AG20443 (cell line): ENCODE measurements at regions not wholly inside any gene's neighbourhood (a gene's known extent, or its start where the extent isn't known, plus 50 kb on each side); places are given as distances from the start of the nearest gene placed in this dataset.

Experiments used
- DNase-seq: peaks from one replicate; pipeline ENCODE4 v3.0.0; 2012; ENCODE audit warnings: low spot score, mixed read lengths

- peak; percentile 57 for DNase-seq
These were observed 417.9 kb downstream of the NR2F1-AS1 start for GRCh38 chr5:93163010-93163663.

GRCh38 chr5:93161661-93162654 is 419.1 kb downstream of the NR2F1-AS1 start:
- DNase-seq = peak; percentile 12

- DNase-seq = peak; percentile 70
These were observed 422.2 kb downstream of the NR2F1-AS1 start for GRCh38 chr5:93158841-93159240.

- no peak for DNase-seq
These were observed 424.5 kb downstream of the NR2F1-AS1 start for GRCh38 chr5:93156566-93156965.

DNA sequence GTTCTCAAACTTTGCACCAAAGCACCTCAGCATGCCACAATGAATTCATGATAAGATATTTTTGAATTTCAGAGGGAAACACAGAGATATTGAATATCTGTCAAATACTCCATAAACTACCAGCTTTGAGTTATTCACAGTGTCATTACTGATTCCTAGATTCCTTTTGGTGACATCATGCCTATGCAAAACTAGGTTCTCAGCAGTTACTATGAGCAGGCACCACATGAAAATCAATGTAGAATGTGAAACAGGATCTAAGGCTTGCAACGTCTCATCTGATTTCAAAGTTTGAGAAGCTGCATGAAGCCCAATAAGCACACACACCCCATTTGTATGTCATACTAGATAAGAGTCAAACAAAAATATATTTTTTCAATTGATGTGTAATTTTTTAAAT is 426.5 kb downstream of the NR2F1-AS1 start:
- no peak for DNase-seq

- DNase-seq = no peak
These were observed 427.6 kb downstream of the NR2F1-AS1 start for GRCh38 chr5:93153461-93153860.

DNA sequence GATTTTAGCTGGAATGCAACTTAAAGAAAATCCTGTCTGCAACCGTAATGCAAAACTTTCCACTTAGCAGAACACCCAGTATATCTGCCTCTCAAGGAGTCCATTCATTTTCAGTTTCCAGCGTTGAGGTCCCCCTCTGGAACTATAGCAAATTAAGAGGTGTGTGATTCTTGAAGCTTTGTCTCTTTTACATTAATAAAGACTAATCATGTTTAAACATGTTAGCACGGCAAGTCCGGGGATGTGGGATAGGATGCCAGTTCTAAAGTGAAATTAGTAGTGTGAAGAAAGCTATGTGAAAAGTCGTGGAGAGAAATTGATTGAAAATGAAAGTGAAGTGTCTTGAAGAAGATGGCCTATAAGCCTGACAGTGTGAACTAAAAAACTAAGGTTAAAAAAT is 429.1 kb downstream of the NR2F1-AS1 start:
- DNase-seq = no peak

DNA sequence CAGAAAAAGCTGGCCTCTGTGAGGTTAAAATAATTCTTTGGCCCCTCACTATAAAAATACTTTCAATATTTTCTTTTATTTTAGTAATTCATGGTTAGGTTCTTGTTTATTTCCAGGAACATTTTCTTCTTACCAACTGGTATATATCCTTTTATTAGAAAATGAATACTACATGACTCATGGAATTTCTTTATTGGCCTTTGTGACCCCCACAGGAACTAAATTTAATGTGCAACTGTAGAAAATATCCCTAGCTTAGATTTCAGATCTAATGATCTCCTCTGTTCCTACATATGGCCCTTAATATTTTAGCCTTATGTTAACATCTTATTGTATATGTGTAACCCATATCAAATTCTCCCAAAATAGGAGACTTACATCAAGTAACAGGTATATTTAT is 429.9 kb downstream of the NR2F1-AS1 start:
- DNase-seq = no peak

GRCh38 chr5:93150311-93151012 is 430.6 kb downstream of the NR2F1-AS1 start:
- no peak for DNase-seq

GRCh38 chr5:93145767-93146166 is 435.3 kb downstream of the NR2F1-AS1 start:
- peak; percentile 24 for DNase-seq

GRCh38 chr5:93145019-93145418 is 436.0 kb downstream of the NR2F1-AS1 start:
- DNase-seq = no peak

GRCh38 chr5:93141969-93142368 is 439.1 kb downstream of the NR2F1-AS1 start:
- DNase-seq = no peak

GRCh38 chr5:93130624-93131490 is 450.2 kb downstream of the NR2F1-AS1 start:
- DNase-seq = peak; percentile 38

GRCh38 chr5:93126634-93127033 is 454.4 kb downstream of the NR2F1-AS1 start:
- DNase-seq = no peak

GRCh38 chr5:93123127-93123526 is 457.9 kb downstream of the NR2F1-AS1 start:
- no peak for DNase-seq

DNA sequence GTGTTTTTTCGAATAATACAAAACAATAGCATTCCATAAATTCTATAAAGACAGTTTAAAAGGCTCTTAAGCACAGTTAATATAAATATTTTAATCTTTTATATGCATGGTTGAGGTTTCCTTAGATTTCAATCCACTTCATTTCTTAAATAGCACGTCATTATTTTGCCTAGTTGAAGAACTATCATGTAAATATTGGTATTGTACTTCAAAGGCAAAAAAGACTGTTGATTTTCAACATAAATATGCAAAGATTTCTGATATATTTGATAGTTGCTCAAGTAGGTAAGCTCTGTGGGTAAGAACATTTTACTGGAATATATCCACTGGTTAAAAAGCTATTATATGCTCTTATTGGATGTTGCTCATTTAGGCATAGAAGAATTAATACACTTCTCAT is 458.6 kb downstream of the NR2F1-AS1 start:
- DNase-seq = no peak

DNA sequence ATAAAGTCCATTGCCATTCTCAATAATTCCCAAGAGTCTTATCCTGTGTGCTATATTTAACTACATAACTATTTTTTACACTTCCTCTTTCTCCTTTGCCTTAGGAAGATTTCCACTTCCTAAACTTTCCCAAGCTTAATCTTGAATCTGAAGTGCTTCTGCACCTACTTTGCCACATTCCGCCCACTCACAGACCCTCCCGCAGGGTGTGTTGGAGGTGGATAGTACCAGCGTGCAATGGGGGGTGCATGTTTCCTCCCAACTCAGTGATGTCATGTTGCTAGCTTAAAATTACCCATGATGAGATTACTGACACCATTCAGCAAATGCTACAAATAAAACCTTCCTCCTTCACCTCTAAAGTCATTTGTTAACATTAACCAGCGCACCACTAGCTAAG is 460.2 kb downstream of the NR2F1-AS1 start:
- DNase-seq = no peak

GRCh38 chr5:93120051-93120450 is 461.0 kb downstream of the NR2F1-AS1 start:
- DNase-seq = no peak

GRCh38 chr5:93117751-93118531 is 463.1 kb downstream of the NR2F1-AS1 start:
- DNase-seq = no peak

- no peak for DNase-seq
These were observed 473.1 kb downstream of the NR2F1-AS1 start for GRCh38 chr5:93107805-93108520.
